ENCODE measurements at regions not wholly inside any gene's neighbourhood (a gene's known extent, or its start where the extent isn't known, plus 50 kb on each side); places are given as distances from the start of the nearest gene placed in this dataset.

- TF ChIP-seq HIC1 (tag by site-specific recombination; IDR thresholded peaks at IDR 0.05) (0 out of 2 replicates have a peak, but pooled peaks have one; percentile 29), PRDM10 (tag by site-specific recombination; IDR thresholded peaks at IDR 0.05) (peak; percentile 52; the same call in 1 of the 2 replicates), REPIN1 (tag by site-specific recombination; IDR thresholded peaks at IDR 0.05; ENCODE audit: low read depth) (no peak), GLIS1 (tag by site-specific recombination; IDR thresholded peaks at IDR 0.05) (peak; percentile 33), ZBTB17 (tag by site-specific recombination; IDR thresholded peaks at IDR 0.05) (peak; percentile 65; the same call in 1 of the 2 replicates), ZBTB7A (tag by site-specific recombination; IDR thresholded peaks at IDR 0.05; ENCODE audit: low read depth) (no peak), ZNF404 (tag by site-specific recombination; IDR thresholded peaks at IDR 0.05) (no peak), ZNF747 (tag by site-specific recombination; IDR thresholded peaks at IDR 0.05) (no peak), ZNF473 (tag by site-specific recombination; IDR thresholded peaks at IDR 0.05) (no peak), ZNF350 (tag by site-specific recombination; IDR thresholded peaks at IDR 0.05) (no peak), HOXD13 (CRISPR knock-in tag; IDR thresholded peaks at IDR 0.05; ENCODE audit: borderline replicate concordance) (no peak), BCL11B (tag by site-specific recombination; IDR thresholded peaks at IDR 0.05; ENCODE audit: low read depth) (no peak), ZNF785 (tag by site-specific recombination; IDR thresholded peaks at IDR 0.05) (no peak), ZNF394 (tag by site-specific recombination; IDR thresholded peaks at IDR 0.05; ENCODE audit: borderline replicate concordance) (no peak), KLF10 (tag by site-specific recombination; IDR thresholded peaks at IDR 0.05) (no peak), ZNF354C (tag by site-specific recombination; IDR thresholded peaks at IDR 0.05; ENCODE audit: borderline replicate concordance, low read depth) (no peak), ZSCAN16 (tag by site-specific recombination; IDR thresholded peaks at IDR 0.05) (no peak), MZF1 (tag by site-specific recombination; IDR thresholded peaks at IDR 0.05; ENCODE audit: borderline replicate concordance) (no peak), ZNF138 (tag by site-specific recombination; IDR thresholded peaks at IDR 0.05; ENCODE audit: borderline replicate concordance) (no peak)
Measured at GRCh38 chr2:18473241-18474181, 86.9 kb downstream of the RDH14 start (continued).

GRCh38 chr2:18467749-18468360 lies 92.6 kb downstream of the RDH14 start:
- H3K4me1 ChIP-seq (ENCODE audit: control insufficient read depth, insufficient read depth, low read length): no peaks in the 10 kb centered on the region
- H3K4me3 ChIP-seq (ENCODE audit: low read depth, low read length): no peak overlapping the region
- H3K36me3 ChIP-seq (ENCODE audit: control insufficient read depth in 2 of 2, insufficient read depth in 1 of 2, low read length in 2 of 2): no peaks in the 10 kb centered on the region
- ChIA-PET CTCF (no interaction called here), POLR2A (no interaction called here)
- no peak overlapping the region for H3K27ac ChIP-seq (ENCODE audit: extremely low read depth, low read depth, low read length)
- H3K9me3 ChIP-seq (ENCODE audit: control insufficient read depth, insufficient read depth, low read depth, low read length): no peaks in the 10 kb centered on the region
- TF ChIP-seq ZNF785 (tag by site-specific recombination; IDR thresholded peaks at IDR 0.05): no peak
- TF ChIP-seq KLF17 (tag by site-specific recombination; IDR thresholded peaks at IDR 0.05): no peak
- TF ChIP-seq ZNF701 (tag by site-specific recombination; IDR thresholded peaks at IDR 0.05): no peak
- no peak for TF ChIP-seq PRDM2 (tag by site-specific recombination; IDR thresholded peaks at IDR 0.05; ENCODE audit: borderline replicate concordance)
- no peak for TF ChIP-seq ZNF404 (tag by site-specific recombination; IDR thresholded peaks at IDR 0.05)

Data from HEK293 (cell line).